H9 (cell line): ENCODE measurements at regions not wholly inside any gene's neighbourhood (a gene's known extent, or its start where the extent isn't known, plus 50 kb on each side); places are given as distances from the start of the nearest gene placed in this dataset.
"Not testable (repeated sequence)": the region's sequence is repeated elsewhere in the genome, so short reads cannot be mapped to it uniquely, and the experiment has no call there.

ENCODE experiments used
- DNase-seq: peaks from one replicate; pipeline ENCODE4 v3.0.0-alpha.2; 2017
- H2AFZ ChIP-seq: one replicate; pipeline ENCODE4 v1.6.1; 2013; ENCODE audit warnings: mild to moderate bottlenecking, low read length, control low read depth, moderate library complexity
- H2AK5ac ChIP-seq: 2 replicates; pipeline ENCODE4 v1.6.1; 2013; ENCODE audit warnings: low read length, control low read depth, mixed read lengths; ENCODE audit not compliant: insufficient read length
- H2BK120ac ChIP-seq: one replicate; pipeline ENCODE4 v1.6.1; 2013; ENCODE audit warnings: low read depth, mild to moderate bottlenecking, low read length, control low read depth, inconsistent platforms; ENCODE audit not compliant: poor library complexity, severe bottlenecking
- H2BK12ac ChIP-seq: 2 replicates; pipeline ENCODE4 v1.6.1; 2013; ENCODE audit warnings: low read length, control low read depth, mixed read lengths, low read depth; ENCODE audit not compliant: insufficient read length
- H2BK15ac ChIP-seq: 2 replicates; pipeline ENCODE4 v1.6.1; 2013; ENCODE audit warnings: low read depth, low read length, control low read depth
- H2BK20ac ChIP-seq: one replicate; pipeline ENCODE4 v1.6.1; 2013; ENCODE audit warnings: low read depth, mild to moderate bottlenecking, low read length, control low read depth, inconsistent platforms; ENCODE audit not compliant: poor library complexity, severe bottlenecking
- H2BK5ac ChIP-seq: 2 replicates; pipeline ENCODE4 v1.6.1; 2013; ENCODE audit warnings: low read length, control low read depth, mixed read lengths; ENCODE audit not compliant: insufficient read length
- H3K14ac ChIP-seq: 2 replicates; pipeline ENCODE4 v1.6.1; 2013; ENCODE audit warnings: low read length, control low read depth; ENCODE audit not compliant: insufficient read depth
- H3K18ac ChIP-seq: 2 replicates; pipeline ENCODE4 v1.6.1; 2013; ENCODE audit warnings: low read depth, mild to moderate bottlenecking, mixed read lengths, low read length, control low read depth; ENCODE audit not compliant: insufficient read length
- H3K23ac ChIP-seq: 2 replicates; pipeline ENCODE4 v1.6.1; 2013; ENCODE audit warnings: low read length, control low read depth, mixed read lengths, low read depth; ENCODE audit not compliant: insufficient read length
- H3K23me2 ChIP-seq: 2 replicates; pipeline ENCODE4 v1.6.1; 2013; ENCODE audit warnings: low read depth, mild to moderate bottlenecking, mixed read lengths, low read length, control low read depth; ENCODE audit not compliant: insufficient read length, poor library complexity, severe bottlenecking
- H3K27ac ChIP-seq: 2 replicates; pipeline ENCODE4 v1.5.1; 2013; ENCODE audit warnings: low read length, control low read depth, mixed read lengths, low read depth; ENCODE audit not compliant: insufficient read length
- H3K27me3 ChIP-seq: 2 replicates; pipeline ENCODE4 v1.6.1; 2013; ENCODE audit warnings: low read length, control low read depth, inconsistent platforms; ENCODE audit not compliant: insufficient read depth
- H3K4ac ChIP-seq: 2 replicates; pipeline ENCODE4 v1.6.1; 2013; ENCODE audit warnings: low read depth, mild to moderate bottlenecking, control low read depth, inconsistent platforms, low read length, moderate library complexity
- H3K4me1 ChIP-seq: 2 replicates; pipeline ENCODE4 v1.6.1; 2013; ENCODE audit warnings: low read length, control low read depth, inconsistent platforms; ENCODE audit not compliant: insufficient read depth
- H3K4me2 ChIP-seq: 2 replicates; pipeline ENCODE4 v1.6.1; 2013; ENCODE audit warnings: low read length, control low read depth, mixed read lengths; ENCODE audit not compliant: insufficient read length, insufficient read depth
- H3K56ac ChIP-seq: 2 replicates; pipeline ENCODE4 v1.6.1; 2013; ENCODE audit warnings: low read depth, mild to moderate bottlenecking, mixed read lengths, low read length, control low read depth; ENCODE audit not compliant: insufficient read length
- H3K79me1 ChIP-seq: 2 replicates; pipeline ENCODE4 v1.6.1; 2013; ENCODE audit warnings: low read depth, mild to moderate bottlenecking, moderate library complexity, low read length, control low read depth, inconsistent platforms; ENCODE audit not compliant: insufficient read depth, poor library complexity, severe bottlenecking
- H3K79me2 ChIP-seq: 2 replicates; pipeline ENCODE4 v1.6.1; 2013; ENCODE audit warnings: low read length, control low read depth, inconsistent platforms; ENCODE audit not compliant: insufficient read depth
- H3K9ac ChIP-seq: 2 replicates; pipeline ENCODE4 v1.6.1; 2013; ENCODE audit warnings: low read length, control low read depth, mixed read lengths; ENCODE audit not compliant: insufficient read length; ENCODE audit errors: extremely low read depth
- H3K9me3 ChIP-seq: one replicate; pipeline ENCODE4 v1.6.1; 2013; ENCODE audit warnings: low read depth, low read length, inconsistent platforms; ENCODE audit not compliant: control insufficient read depth
- H3T11ph ChIP-seq: one replicate; pipeline ENCODE4 v1.6.1; 2013; ENCODE audit warnings: mild to moderate bottlenecking, low read length, control low read depth, inconsistent platforms
- H4K20me1 ChIP-seq: one replicate; pipeline ENCODE4 v1.6.1; 2013; ENCODE audit not compliant: control insufficient read depth, insufficient read length, insufficient read depth
- H4K5ac ChIP-seq: 2 replicates; pipeline ENCODE4 v1.6.1; 2013; ENCODE audit warnings: low read depth, mild to moderate bottlenecking, mixed read lengths, low read length, control low read depth; ENCODE audit not compliant: insufficient read length
- H4K8ac ChIP-seq: replicated peaks from 2 replicates; pipeline ENCODE4 v1.6.1; 2013; ENCODE audit warnings: low read length, control low read depth, mixed read lengths, low read depth; ENCODE audit not compliant: insufficient read length
- H4K91ac ChIP-seq: 2 replicates; pipeline ENCODE4 v1.6.1; 2013; ENCODE audit warnings: low read depth, mild to moderate bottlenecking, moderate library complexity, mixed read lengths, low read length, control low read depth; ENCODE audit not compliant: insufficient read length
- H3K27ac Mint-ChIP-seq, 3 experiments: 2 replicates in 2 of 3; 3 replicates in 1 of 3; pipeline ENCODE4 v1.8.0; 2020 to 2021; ENCODE audit warnings: mixed read lengths in 3 of 3, mild to moderate bottlenecking in 1 of 3, moderate library complexity in 1 of 3
- H3K27me3 Mint-ChIP-seq: 2 replicates; pipeline ENCODE4 v1.8.0; 2021; ENCODE audit warnings: low read depth, mild to moderate bottlenecking, moderate library complexity, mixed read lengths
- H3K36me3 Mint-ChIP-seq, 3 experiments: 2 replicates in 2 of 3; 3 replicates in 1 of 3; pipeline ENCODE4 v1.8.0; 2020 to 2021; ENCODE audit warnings: low read depth in 3 of 3, mixed read lengths in 3 of 3; ENCODE audit not compliant: insufficient read depth in 1 of 3
- H3K4me1 Mint-ChIP-seq, 2 experiments: 2 replicates each; pipeline ENCODE4 v1.8.0; 2020; ENCODE audit warnings: mixed read lengths in 2 of 2
- H3K4me3 Mint-ChIP-seq, 2 experiments: 2 replicates in 1 of 2; 3 replicates in 1 of 2; pipeline ENCODE4 v1.8.0; 2020 to 2021; ENCODE audit warnings: mild to moderate bottlenecking in 2 of 2, mixed read lengths in 2 of 2, moderate library complexity in 1 of 2
- H3K9me3 Mint-ChIP-seq, 2 experiments: 2 replicates in 1 of 2; 3 replicates in 1 of 2; pipeline ENCODE4 v1.8.0; 2020; ENCODE audit warnings: mild to moderate bottlenecking in 2 of 2, mixed read lengths in 2 of 2, moderate library complexity in 1 of 2
- WGBS: extraction: QIAGEN DNeasy Blood & Tissue Kit; methylation state at CpG from one replicate; pipeline ENCODE4 v1.1.7; 2013; ENCODE audit warnings: missing lambda C conversion rate, low lambda C conversion rate, mixed read lengths; ENCODE audit not compliant: insufficient read length; ENCODE audit errors: extremely low coverage; 5-methylcytosine and 5-hydroxymethylcytosine counted together

DNA sequence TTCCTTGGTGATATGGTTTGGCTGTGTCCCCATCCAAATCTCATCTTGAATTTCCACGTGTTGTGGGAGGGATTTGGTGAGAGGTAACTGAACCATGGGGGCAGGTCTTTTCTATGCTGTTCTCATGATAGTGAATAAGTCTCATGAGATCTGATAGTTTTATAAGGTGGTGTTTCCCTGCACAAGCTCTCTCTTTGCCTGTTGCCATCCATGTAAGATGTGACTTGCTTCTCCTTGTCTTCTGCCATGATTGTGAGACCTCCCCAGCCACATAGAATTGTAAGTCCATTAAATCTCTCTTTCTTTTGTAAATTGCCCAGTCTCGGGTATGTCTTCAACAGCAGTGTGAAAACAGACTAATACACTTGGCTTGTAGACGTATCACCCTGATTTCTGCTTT, 351.7 kb downstream of the DHRSX start:
- H3K9ac ChIP-seq, H3K79me1 ChIP-seq, H3T11ph ChIP-seq, H3K18ac ChIP-seq, H3K4me1 ChIP-seq, H2BK20ac ChIP-seq, H3K23ac ChIP-seq, H3K14ac ChIP-seq, H4K5ac ChIP-seq, H2BK120ac ChIP-seq, H3K27ac ChIP-seq, H4K8ac ChIP-seq, H2BK12ac ChIP-seq, H3K23me2 ChIP-seq, H4K91ac ChIP-seq, H2BK15ac ChIP-seq, H3K79me2 ChIP-seq, H2BK5ac ChIP-seq, H3K27me3 ChIP-seq, H3K4me2 ChIP-seq, H3K4me3 Mint-ChIP-seq, H2AFZ ChIP-seq, H4K20me1 ChIP-seq, H3K27ac Mint-ChIP-seq, H3K56ac ChIP-seq, H3K4ac ChIP-seq, H3K27me3 Mint-ChIP-seq, DNase-seq, H2AK5ac ChIP-seq: not testable (repeated sequence)
- WGBS: no CpG with 5 or more reads among the region's 3 CpGs
- peaks cover 27 to 33% of the 10 kb centered on the region in 2 experiments for H3K9me3 Mint-ChIP-seq
- H3K4me1 Mint-ChIP-seq: peaks cover 7 to 12% of the 10 kb centered on the region in 2 experiments
- peaks cover 12% of the 10 kb centered on the region for H3K9me3 ChIP-seq
- H3K36me3 Mint-ChIP-seq: peaks cover 24 to 46% (median 27%) of the 10 kb centered on the region in 3 experiments
